ENCODE measurements at regions not wholly inside any gene's neighbourhood (a gene's known extent, or its start where the extent isn't known, plus 50 kb on each side); places are given as distances from the start of the nearest gene placed in this dataset.
"Not testable (repeated sequence)": the region's sequence is repeated elsewhere in the genome, so short reads cannot be mapped to it uniquely, and the experiment has no call there.

DNA sequence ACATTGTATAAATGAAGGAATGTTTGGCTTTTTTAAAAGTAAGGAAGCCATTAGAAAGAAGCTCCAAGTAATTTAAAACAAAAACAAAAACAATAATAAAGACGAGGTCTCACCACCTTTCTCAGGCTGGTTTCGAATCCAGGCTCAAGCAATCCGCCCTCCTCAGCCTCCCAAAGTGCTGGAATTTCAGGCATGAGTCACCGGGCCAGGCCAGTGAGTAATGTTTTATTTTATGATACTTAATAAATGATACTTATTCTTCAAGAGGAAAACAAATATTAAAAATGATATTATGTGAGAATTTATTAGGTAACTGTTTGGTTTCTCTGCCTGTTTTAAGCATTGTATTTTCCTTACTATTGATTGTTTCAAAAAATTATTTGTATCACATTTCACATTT lies 201.4 kb upstream of the BRINP3 start:
- no peak for DNase-seq (ENCODE audit: low spot score)

DNA sequence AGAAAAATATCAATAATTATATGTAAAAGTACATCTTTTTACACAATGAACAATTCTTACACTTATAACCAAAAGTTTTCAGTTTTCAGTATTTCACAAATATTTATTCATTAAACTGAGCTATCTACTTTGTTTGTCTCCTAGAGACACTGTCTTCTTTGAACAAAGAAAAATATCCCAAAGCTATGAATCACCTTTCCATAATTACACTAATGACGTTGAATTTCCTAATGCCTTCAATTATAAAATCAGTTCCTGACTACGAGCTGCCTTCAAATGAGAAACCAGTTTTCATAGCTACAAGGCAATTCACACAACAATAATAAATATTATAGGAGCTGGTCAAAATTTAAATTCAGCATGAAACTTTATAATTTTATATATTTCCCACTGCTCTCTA lies 201.8 kb upstream of the BRINP3 start:
- no peak for DNase-seq (ENCODE audit: low spot score)

DNA sequence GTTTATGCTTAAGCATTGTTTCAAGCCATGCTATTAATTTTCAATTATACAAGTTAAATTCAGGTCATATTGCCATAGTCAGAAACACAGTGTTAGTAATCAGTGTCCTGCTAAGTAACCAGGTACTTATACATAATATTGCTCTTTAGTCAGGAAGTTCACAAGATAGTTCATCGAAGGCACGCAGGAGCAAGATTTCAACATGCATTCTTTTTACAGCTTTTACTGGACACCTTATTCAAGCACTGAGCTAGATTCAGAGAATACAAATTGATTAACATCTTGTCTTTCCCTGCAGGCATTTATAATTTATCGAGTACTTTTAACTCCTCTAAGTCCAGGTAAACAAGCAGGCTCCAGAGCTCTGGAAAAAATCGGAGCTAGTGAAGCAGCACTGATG lies 202.3 kb upstream of the BRINP3 start:
- no peak for DNase-seq (ENCODE audit: low spot score)

DNA sequence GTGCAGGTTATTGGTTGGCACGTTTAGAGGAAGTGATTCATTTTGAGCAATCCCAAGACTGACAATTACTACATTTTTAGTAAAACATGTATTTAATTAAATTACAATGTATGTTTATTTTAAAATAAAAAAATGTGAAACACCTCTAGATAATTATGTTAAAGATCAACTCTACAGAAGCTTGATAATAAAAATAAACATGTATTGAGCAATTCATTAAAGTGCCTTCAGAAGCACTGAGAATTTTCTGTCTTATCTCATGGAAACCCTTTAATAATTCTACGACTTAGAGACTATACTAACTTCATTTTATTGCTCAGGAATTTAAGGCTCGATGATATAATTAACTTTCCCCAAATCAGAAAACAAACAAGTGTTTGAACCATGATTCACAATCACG lies 208.0 kb upstream of the BRINP3 start:
- no peak for DNase-seq (ENCODE audit: low spot score)

DNA sequence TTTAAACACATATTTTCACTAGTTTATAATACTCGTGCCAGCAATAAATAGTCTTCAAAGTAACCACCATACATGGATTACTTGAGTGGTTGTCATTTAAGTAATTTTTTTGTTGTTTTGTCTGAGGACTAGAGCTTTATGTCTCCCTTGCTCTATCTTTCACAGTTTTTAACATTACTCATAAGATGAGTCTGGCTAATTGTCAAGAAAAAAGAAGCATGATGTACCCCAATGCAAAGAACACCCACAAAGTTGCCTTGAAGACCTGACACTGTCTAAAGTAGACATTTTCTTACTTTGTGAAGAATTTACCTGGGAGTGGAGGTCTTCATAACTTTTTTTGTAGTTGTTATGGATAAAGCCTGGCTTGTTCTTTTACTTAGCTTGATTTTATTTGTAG lies 210.4 kb upstream of the BRINP3 start:
- DNase-seq (ENCODE audit: low spot score), result no peak

DNA sequence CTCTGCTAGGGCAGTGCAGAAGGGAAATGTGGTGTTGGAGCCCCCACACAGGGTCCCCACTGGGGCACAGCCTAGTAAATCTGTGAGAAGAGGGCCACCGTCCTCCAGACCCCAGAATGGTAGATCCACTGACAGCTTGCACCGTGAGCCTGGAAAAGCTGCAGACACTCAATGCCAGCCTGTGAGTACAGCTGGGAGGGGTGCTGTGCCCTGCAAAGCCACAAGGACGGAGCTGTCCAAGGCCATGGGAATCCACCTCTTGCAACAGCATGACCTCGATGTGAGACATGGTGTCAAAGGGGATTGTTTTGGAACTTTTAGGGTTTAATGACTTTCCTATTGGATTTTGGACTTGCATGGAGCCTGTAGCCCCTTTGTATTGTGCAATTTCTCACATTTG lies 220.8 kb upstream of the BRINP3 start:
- not testable (repeated sequence) for DNase-seq (ENCODE audit: low spot score)

DNA sequence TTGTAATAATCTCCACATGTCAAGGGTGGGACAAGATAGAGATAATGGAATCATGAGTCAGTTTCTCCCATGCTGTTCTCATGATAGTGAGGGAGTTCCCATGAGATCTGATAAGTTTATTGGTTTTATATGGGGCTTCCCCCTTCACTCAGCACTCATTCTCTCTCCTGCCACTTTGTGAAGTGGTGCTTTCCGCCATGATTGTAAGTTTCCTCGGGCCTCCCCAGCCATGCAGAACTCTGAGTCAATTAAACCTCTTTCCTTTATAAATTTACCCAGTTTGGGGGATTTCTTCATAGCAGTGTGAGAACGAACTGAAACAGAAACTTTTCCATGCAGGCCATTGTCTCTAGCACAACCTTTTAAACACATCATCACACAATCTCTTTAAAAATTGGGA lies 221.5 kb upstream of the BRINP3 start:
- no peak for DNase-seq (ENCODE audit: low spot score)

DNA sequence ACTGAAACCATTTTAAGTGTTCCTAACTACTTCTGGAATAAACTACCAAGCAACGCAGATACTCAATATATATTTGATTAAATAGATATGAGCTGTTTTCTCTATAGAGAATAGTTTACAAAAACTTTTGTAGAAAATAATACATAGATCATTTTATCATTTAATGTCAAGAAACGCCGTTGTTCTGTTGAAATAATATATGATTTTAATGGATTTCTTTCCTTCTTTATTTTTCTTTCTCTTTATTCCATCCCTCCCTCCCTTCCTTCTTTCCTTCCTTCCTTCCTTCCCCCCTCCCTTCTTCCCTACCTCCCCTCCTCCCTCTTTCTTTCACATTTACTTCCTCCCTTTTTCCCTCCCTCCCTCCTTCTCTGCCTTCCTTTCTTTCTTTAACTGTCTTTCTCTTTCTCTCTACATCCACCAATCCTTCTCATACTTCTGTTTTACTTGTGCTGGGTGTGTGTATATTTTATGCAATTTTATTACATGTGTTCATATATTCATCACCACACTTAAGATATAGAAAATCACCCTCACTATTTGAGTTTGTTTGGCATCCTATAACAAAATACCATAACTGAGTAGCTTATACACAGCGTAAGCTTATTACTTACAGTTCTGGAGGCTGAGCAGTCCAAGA lies 230.9 kb upstream of the BRINP3 start:
- DNase-seq (ENCODE audit: low spot score), result no peak

DNA sequence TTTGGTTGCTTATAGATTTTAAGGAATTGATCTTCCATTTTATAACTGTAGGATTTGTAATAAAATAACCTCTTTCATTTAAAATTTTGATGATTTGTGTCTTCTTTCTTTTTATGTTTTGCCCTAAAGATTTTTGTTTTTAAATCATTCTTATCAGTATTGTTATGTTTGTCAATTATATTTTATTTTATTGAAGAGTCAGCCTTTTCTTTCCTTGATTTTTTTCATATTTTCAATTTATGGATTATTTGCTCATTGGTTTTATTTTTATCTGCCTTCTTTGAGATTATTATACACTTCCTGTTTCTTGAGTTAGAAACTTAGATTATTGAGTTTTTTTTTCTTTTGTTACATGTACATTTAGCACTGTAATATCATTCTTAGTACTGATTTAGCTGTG lies 233.4 kb upstream of the BRINP3 start:
- no peak for DNase-seq (ENCODE audit: low spot score)

DNA sequence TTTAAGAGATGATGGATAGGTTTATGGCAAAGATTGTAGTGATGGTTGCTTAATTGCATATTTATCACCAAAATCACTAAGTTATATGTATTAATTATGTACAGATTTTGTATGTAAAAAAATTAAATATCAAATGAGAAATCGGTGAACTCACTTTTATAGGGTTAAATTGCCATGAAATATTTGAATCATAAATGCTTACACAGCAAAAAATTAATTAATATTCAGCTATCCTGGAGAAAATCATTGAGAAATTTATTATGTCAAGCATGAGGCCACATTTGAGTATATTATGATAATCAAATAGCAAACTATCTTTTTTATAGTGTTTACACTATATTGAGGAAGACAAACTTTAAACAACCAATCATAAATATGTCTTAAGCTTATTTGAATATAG lies 239.4 kb upstream of the BRINP3 start:
- DNase-seq (ENCODE audit: low spot score), result no peak

DNA sequence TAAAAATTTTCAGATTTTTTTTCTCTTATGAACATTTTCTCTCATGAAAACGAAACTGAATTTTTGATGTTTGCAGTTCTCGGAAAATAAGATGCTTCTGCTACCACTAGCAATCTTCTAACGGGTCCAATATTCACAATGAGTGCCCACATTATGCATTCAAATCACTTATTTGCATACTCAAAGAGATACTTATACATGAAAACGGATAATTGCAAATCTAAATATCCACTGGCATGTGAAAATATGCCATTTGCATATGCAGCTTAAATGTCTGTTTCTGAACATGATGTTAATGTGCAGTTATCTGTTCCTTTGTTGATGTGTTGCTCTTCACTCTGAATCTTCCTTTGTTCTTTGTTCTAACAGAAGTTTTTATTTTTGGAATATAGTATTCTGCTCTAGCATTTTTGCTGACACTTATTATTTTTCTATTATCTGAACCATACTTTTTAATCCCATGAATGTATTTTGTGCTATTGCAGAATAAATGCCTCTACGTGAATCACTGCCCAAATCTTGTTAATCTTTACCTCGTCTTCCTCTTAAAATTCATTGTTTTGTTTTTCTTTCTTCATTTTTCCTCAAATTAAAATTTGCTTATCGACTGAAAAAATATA lies 259.4 kb upstream of the BRINP3 start:
- DNase-seq (ENCODE audit: low spot score), result no peak

DNA sequence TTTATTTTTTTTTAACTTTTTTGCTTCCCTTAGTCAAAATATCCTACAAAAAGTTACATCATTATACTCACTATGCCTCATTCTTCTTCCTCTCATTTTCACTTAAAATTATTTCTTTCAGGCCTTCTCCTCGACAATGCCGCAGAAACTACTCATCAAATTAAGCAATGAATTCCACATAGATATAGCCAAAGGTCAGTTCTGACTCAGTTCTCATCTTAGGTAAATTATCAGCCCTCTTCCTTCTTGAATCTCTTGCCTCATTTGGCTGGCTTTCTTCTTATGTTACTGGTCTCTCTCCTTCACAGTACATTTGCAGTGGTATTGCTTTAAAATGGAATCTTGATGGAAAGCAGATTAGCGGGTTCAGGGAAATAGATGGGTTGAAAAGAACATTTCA lies 260.7 kb upstream of the BRINP3 start:
- DNase-seq (ENCODE audit: low spot score), result no peak

DNA sequence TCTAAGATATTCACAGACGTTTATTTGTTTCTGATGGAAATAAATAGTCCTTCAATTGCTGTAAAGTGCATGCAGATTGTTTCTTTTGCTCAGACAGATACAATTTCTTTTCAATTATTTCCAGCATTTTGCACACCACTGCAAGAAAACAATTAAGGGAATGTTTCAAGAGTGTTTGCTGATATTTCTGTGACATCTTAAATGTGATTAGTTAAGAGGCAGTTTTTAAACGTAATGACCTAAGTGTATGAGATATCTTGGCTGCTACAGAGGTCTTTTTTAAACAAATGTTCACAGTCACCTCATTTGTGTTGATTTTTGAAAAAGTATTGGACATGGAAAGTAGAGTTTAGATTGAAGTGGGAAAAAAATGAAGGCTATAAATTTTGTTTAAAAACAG lies 262.3 kb upstream of the BRINP3 start:
- no peak for DNase-seq (ENCODE audit: low spot score)

DNA sequence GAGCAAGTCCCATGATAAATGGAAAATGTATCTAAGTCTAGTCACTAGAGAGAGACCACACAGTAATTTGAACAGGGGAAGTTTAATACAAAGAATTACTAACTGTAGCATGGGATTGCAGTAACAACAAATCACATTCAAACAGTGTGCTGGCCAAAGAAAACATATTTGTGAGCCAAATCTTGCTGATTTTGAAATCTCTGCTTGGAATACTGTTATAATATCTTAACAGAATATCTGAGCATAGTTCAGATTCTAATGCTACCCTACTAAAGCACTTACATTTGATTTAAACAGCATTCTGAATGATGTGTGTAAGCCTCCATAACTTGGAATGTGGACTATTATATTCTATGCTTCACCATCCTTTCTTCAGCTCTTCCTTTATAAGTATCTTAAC lies 270.0 kb upstream of the BRINP3 start:
- no peak for DNase-seq (ENCODE audit: low spot score)

DNA sequence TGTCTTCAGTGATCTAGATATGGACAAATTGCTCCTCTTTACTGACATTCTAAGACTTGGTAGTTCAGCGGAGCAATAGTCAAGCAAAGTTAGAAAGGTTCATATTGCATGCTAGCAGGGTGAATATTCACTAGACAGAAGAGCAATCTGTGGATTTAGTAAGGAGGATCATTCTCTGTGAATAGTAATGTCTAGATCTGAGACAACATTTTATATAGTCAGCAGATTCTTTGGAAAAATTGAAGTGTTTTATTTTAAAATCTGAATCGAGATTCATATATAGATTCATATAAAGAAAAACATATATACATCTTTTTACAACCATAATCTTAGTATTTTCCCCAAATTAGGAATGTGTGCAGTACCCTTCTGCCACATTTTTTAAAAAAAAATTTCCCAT lies 274.5 kb upstream of the BRINP3 start:
- no peak for DNase-seq (ENCODE audit: low spot score)

DNA sequence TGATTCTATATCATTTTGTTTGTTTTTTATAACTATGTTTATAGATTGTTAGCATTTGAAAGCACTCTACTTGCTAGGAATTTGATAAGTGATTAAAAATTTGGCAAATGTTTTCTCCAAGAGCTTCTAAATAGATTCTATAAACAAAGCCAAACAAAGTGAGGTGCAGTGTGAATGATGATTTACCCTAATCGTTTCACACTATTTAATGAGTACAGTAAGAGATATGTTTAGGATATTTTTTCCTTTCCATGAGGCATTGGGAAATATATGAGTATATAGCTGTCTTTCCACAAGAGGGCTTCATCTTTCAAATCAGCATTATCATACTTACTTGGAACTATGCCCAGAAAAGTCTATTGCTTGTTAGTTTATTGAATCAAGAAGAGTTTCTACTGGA lies 277.0 kb upstream of the BRINP3 start:
- no peak for DNase-seq (ENCODE audit: low spot score)

DNA sequence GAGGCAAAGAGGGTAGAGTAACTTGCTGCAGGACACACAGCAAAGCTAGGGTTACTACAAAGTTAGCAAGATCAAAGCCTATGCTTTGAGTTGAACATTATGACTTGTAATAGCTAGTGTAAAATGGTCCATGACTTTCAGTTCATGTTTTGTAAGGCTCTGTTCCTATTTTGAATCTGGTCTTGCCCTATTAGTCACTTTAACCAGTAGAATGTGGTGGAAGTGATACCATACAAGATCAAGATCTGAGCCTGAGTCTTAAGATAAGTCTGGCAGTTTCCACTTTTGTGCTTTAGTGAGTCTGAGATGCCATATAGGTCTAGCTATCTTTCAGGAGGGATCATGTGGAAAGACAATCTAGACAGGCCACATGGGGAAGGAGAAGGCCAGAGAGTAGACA lies 282.1 kb upstream of the BRINP3 start:
- DNase-seq (ENCODE audit: low spot score), result no peak

DNA sequence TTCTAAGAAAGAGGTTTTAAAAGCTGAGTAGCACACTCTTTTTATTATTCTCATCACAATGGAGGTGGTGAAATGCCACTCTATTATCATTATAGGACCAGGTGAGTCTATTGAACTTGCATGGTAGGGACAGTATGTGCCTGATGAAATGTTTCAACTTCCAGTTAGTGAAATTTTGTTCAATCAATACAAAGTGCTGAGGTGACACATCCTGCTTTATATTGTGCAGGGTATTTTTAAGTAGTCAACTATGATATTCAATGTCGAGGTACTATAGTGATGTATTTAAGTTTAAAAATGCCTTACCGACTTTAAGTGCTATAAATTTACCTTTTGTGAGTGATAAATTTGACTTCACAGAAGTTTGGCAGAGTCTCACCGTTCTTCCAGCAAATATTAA lies 284.7 kb upstream of the BRINP3 start:
- DNase-seq (ENCODE audit: low spot score), result no peak

DNA sequence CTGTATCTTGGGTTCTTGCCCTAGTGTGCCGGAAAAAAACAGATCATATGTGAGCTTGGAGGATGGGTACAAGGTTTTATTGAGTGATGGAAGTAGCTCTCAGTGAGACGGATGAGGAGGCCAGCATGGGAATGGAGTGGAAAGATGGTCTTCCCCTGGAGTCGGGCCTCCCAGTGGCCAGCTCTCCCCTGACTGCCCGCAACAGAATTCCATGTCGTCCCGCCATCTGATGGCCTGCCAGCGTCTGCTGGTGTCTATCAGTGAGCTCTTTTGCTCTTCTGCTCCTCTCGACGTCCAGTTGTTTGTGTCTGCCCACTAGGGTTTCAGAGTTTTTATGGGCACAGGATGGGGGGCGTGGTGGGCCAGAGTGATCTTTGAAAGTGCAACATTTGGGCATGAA lies 315.2 kb upstream of the BRINP3 start:
- DNase-seq (ENCODE audit: low spot score), result no peak

DNA sequence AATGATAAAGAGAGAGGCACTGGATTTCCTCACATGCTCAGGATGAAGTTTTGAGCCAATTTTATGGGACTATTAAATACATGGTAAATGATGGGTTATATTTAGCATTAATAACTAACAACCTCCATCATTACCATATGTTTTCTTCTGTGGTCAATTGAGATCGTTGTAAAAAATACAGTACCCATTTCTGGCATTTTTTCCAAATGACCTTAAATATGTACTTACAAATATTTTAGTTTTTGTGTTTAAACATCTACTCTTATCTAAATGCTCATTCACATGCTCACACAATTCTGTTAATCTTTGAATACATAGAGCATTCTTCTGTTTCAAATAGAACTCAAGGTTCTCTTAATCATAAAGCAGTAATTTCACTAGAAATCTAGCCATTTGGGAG lies 330.0 kb upstream of the BRINP3 start:
- DNase-seq (ENCODE audit: low spot score), result no peak

DNA sequence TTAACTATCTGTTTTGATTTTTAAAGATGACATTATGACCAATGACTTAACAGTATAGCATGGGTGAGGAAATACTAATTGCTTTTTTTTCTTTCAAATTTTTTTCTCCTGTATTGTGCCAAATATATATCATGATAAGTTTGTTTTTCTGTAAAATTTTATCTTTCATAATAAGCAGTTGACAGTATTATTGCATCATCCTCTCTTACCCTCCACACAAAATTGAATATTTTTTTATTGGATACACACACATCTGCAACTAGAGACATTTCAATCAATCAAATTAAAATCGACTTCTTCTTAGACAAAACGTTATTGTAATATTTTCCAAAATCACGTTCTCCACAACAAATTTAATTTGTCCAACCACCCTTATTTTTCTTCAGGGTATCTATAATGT lies 330.4 kb upstream of the BRINP3 start:
- DNase-seq (ENCODE audit: low spot score), result no peak

DNA sequence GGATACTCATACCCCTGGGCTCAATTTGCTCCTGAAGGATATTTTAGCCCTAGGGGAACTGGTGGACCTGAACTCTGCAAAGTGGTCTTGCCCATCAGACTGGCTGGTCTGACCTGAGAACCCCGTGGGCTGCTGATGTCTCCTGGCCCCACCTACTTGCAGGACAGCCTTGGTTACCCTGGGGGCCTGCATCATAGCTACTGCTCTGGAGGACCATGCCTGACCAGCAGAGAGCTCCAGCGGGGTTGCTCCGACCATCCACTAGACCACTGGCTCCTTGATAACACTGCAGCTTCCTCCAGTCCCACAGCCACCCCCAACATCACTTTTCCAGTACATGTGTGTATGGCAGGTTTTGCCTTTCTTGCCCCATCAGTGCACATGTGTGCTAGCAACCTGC lies 331.6 kb upstream of the BRINP3 start:
- DNase-seq (ENCODE audit: low spot score), result no peak

DNA sequence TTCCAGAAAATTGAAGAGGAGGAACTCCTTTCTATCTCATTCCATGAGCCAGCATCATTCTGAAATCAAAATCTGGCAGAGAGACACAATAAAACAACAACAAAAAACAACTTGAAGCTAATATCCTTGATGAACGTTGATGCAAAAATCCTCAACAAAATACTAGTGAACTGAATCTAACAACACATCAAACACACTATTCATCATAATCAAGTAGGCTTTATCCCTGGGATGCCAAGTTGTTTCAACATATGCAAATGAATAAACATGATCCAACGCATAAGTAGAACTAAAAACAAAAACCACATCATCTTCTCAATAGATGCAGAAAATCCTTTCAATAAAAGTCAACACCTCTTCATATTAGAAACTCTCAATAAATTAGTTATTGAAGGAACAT lies 335.3 kb upstream of the BRINP3 start:
- no peak for DNase-seq (ENCODE audit: low spot score)

DNA sequence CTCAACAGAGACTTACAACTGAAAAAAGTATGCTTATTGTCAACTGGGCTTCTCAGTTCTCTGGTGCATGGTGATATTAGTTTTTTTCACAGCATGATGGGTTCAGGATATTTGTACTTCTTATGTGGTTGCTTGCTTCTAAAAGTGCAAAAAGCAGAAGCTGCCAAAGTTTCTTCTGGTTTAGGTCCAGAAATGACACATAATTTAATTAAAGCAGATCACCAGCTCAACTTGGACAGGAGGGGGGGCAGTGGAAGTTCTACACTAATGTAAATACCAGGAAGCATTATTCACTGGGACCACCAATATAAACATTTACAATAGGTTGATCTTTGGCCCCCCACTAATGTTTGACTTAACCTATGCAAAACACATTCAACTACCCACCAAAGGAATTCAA lies 354.8 kb upstream of the BRINP3 start:
- no peak for DNase-seq (ENCODE audit: low spot score)

DNA sequence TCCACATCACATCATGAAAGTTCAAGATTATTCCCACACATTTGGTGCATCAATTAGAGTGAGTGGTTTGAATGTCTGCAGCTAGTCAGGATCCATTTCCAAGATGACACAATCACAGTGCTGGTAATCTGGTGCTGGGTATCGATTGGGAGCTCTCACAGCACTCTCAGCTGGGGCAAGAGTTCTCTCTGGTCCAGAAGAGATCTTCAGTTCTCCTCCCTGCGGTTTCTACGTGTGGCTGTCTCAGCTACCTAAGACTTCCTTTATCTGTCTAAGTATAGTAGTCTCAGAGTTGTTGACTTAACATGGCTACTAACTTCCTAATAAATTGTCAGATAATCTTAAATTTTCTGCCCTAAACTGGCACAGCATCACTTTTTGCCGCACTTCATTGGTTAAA lies 358.0 kb upstream of the BRINP3 start:
- DNase-seq (ENCODE audit: low spot score), result no peak

All from GM03348 (cell line).